Ishikawa (cell line): ENCODE measurements at regions not wholly inside any gene's neighbourhood (a gene's known extent, or its start where the extent isn't known, plus 50 kb on each side); places are given as distances from the start of the nearest gene placed in this dataset.

Experiments
- CEBPB ChIP-seq: IDR thresholded peaks from 2 replicates; pipeline ENCODE4 v1.6.1; 2012
- CREB1 ChIP-seq: IDR thresholded peaks from 2 replicates; pipeline ENCODE4 v1.6.1; 2012; ENCODE audit warnings: low read depth
- EGR1 ChIP-seq: IDR thresholded peaks from 2 replicates; pipeline ENCODE4 v1.6.1; 2012
- EP300 ChIP-seq: IDR thresholded peaks from 2 replicates; pipeline ENCODE4 v1.6.1; 2012; ENCODE audit warnings: borderline replicate concordance
- FOXM1 ChIP-seq: IDR thresholded peaks from 2 replicates; pipeline ENCODE4 v1.6.1; 2012; ENCODE audit warnings: low read depth, borderline replicate concordance
- NFIC ChIP-seq: IDR thresholded peaks from 2 replicates; pipeline ENCODE4 v1.6.1; 2012
- RAD21 ChIP-seq: IDR thresholded peaks from 2 replicates; pipeline ENCODE4 v1.6.1; 2012; ENCODE audit warnings: low read depth
- REST ChIP-seq: IDR thresholded peaks from 2 replicates; pipeline ENCODE4 v1.6.1; 2012; ENCODE audit warnings: low read depth, mild to moderate bottlenecking
- TAF1 ChIP-seq: IDR thresholded peaks from 2 replicates; pipeline ENCODE4 v1.6.1; 2012; ENCODE audit warnings: low read depth, mild to moderate bottlenecking
- TCF12 ChIP-seq: IDR thresholded peaks from 2 replicates; pipeline ENCODE4 v1.6.1; 2012; ENCODE audit warnings: low read depth
- TEAD4 ChIP-seq: IDR thresholded peaks from 2 replicates; pipeline ENCODE4 v1.6.1; 2012
- USF1 ChIP-seq: IDR thresholded peaks from 2 replicates; pipeline ENCODE4 v1.6.1; 2012
- YY1 ChIP-seq: IDR thresholded peaks from 2 replicates; pipeline ENCODE4 v1.6.1; 2012; ENCODE audit warnings: low read depth
- ZBTB7A ChIP-seq: IDR thresholded peaks from 2 replicates; pipeline ENCODE4 v1.6.1; 2012; ENCODE audit warnings: low read depth
- TF ChIP-seq, protein P1 (sequence below): IDR thresholded peaks from 2 replicates; pipeline ENCODE4 v1.6.1; 2012

- TF ChIP-seq RAD21 (no peak), REST (no peak), NFIC (no peak), EGR1 (no peak), TAF1 (no peak), YY1 (no peak)
- TF ChIP-seq, protein P1, sequence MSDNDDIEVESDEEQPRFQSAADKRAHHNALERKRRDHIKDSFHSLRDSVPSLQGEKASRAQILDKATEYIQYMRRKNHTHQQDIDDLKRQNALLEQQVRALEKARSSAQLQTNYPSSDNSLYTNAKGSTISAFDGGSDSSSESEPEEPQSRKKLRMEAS = no peak
These were observed 87.8 kb upstream of the DRD2 start for GRCh38 chr11:113562981-113563461.

DNA sequence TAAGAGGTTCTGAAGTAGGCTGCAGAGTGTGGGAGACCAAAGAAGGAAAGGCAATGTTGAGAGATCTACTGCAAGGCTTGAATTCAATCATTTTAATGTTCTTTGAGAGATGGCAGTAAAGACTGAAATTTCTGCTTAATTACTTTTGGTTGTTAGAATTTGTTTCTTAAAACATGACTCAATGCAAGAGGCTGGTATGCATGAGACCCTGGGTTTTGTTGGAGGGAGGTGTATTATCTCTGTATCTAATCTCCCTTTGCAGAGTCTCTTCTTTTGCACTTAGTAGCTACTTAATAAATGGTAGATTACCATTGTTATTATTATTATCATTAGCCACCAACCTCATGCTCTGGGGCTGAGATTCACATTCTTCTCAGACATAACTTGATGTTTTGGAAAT is 87.4 kb upstream of the DRD2 start:
- TF ChIP-seq ZBTB7A = no peak
- TF ChIP-seq, protein P1 = no peak
- TF ChIP-seq FOXM1 = no peak
- no peak for TF ChIP-seq TCF12
- TF ChIP-seq NFIC = no peak

DNA sequence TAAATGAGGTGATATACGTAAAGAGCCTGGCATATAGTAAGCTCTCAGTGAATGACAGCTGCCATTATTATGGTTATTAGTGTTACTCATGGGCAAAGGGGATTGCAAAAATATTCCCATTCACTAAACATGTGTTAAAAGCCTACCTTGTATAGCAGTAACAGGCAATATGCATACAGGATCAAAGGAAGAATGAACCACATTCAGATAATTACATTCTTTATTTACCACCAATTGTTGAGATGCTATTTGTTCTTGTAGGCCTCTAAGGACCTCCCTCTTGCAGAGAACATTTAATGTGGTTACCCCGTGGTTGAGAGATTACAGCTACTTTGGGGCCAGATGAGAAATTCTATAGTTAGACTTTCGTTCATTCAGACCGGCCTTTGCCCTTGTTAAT is 82.7 kb upstream of the DRD2 start:
- TF ChIP-seq TCF12 = no peak
- TF ChIP-seq EP300 = no peak
- TF ChIP-seq REST = no peak
- no peak for TF ChIP-seq ZBTB7A
- no peak for TF ChIP-seq NFIC
- no peak for TF ChIP-seq USF1
- no peak for TF ChIP-seq TAF1
- no peak for TF ChIP-seq CREB1
- TF ChIP-seq, protein P1 = no peak
- TF ChIP-seq TEAD4 = no peak
- TF ChIP-seq RAD21 = no peak
- TF ChIP-seq FOXM1 = no peak
- no peak for TF ChIP-seq EGR1
- no peak for TF ChIP-seq YY1
- TF ChIP-seq CEBPB = no peak

DNA sequence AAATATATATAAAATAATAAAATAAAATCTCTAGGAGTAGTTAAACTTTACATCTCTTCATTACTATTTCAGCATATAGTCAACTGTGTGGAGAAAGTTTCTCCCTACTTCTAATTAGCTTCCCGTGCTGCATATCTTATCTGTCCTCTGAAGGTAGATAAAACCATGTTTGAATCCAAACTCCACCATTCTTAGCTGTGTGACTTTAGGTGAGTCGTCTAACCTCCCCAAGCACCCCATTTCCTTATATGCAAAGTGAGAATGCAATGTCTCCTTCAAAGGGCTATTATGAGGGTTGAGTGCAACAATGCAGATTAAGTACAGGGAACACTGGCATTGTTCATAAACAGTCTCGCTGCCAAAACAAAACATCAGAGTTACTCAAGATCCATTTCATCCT is 80.8 kb upstream of the DRD2 start:
- TF ChIP-seq ZBTB7A = no peak
- no peak for TF ChIP-seq NFIC
- no peak for TF ChIP-seq USF1
- TF ChIP-seq RAD21 = no peak
- no peak for TF ChIP-seq REST
- no peak for TF ChIP-seq FOXM1
- no peak for TF ChIP-seq YY1
- TF ChIP-seq TAF1 = no peak
- TF ChIP-seq EGR1 = no peak
- TF ChIP-seq TCF12 = no peak
- TF ChIP-seq EP300 = no peak
- TF ChIP-seq, protein P1 = no peak
- TF ChIP-seq CREB1 = no peak
- no peak for TF ChIP-seq CEBPB
- no peak for TF ChIP-seq TEAD4
